Vagina (tissue), 2 donors: ENCODE measurements at regions not wholly inside any gene's neighbourhood (a gene's known extent, or its start where the extent isn't known, plus 50 kb on each side); places are given as distances from the start of the nearest gene placed in this dataset.

Source experiments
- CTCF ChIP-seq, 3 experiments: fragments of 450-650 bp in 2 of 3; fragments of 200-600 bp in 1 of 3; sonication (generic) in 1 of 3; IDR thresholded peaks; one replicate each; pipeline ENCODE4 v1.5.1; 2017 to 2019; ENCODE audit warnings: antibody characterized with exemption in 3 of 3, mild to moderate bottlenecking in 2 of 3, moderate library complexity in 2 of 3
- POLR2A ChIP-seq, 2 donors: fragments of 450-650 bp; IDR thresholded peaks; one replicate each; pipeline ENCODE4 v1.6.1; 2017; ENCODE audit warnings: antibody characterized with exemption in 2 of 2, mild to moderate bottlenecking in 2 of 2, moderate library complexity in 2 of 2

DNA sequence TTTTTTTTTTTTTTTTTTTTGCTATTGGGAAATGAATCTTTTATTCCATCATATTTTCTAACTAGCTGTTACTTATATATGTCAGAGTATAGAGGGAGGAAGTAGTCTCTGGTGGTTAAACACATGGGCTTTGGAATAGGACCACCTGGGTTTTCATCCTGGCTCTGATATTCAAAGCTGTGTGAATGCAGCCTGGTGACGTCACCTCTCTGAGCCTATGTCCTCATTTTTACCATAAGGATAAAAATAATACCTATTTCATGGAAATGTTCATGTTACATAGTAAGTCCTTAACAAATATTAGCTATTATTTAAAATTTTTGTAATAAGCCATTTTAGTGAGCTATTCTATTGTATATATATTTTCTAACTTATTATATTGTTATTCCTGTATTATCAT, 58.8 kb upstream of the TOX2 start:
- TF ChIP-seq POLR2A (IDR thresholded peaks at IDR 0.05) (no peak), CTCF (IDR thresholded peaks at IDR 0.05) (no peak)
